ENCODE measurements at regions not wholly inside any gene's neighbourhood (a gene's known extent, or its start where the extent isn't known, plus 50 kb on each side); places are given as distances from the start of the nearest gene placed in this dataset.

GRCh38 chr2:128474036-128474955 lies 155.6 kb upstream of the HS6ST1 start:
- no peak for DNase-seq

DNA sequence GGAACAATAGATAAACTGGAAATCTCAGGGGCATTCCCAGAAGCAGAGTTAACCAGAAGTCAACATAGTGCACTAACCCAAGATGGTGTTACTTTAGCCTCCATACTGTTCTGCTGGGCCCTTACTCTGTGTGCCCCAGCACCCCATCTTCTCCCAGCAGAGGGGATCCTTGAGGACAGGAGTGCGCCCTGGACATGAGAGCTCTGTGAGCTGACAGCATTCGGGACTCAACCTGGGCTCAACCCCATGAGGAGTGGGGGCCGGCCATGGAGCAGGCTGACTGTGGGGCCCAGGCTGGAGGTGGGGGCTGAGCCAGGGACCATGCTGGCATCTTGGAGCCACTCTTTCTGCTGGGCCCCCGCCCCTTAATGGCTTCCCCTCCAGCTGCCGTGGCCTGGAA lies 156.3 kb upstream of the HS6ST1 start:
- no peak for DNase-seq

- no peak for DNase-seq
These were observed 157.0 kb upstream of the HS6ST1 start for GRCh38 chr2:128475427-128476211.

GRCh38 chr2:128477026-128477820 lies 158.6 kb upstream of the HS6ST1 start:
- no peak for DNase-seq

- no peak for DNase-seq
These were observed 159.2 kb upstream of the HS6ST1 start for GRCh38 chr2:128477891-128478290.

DNA sequence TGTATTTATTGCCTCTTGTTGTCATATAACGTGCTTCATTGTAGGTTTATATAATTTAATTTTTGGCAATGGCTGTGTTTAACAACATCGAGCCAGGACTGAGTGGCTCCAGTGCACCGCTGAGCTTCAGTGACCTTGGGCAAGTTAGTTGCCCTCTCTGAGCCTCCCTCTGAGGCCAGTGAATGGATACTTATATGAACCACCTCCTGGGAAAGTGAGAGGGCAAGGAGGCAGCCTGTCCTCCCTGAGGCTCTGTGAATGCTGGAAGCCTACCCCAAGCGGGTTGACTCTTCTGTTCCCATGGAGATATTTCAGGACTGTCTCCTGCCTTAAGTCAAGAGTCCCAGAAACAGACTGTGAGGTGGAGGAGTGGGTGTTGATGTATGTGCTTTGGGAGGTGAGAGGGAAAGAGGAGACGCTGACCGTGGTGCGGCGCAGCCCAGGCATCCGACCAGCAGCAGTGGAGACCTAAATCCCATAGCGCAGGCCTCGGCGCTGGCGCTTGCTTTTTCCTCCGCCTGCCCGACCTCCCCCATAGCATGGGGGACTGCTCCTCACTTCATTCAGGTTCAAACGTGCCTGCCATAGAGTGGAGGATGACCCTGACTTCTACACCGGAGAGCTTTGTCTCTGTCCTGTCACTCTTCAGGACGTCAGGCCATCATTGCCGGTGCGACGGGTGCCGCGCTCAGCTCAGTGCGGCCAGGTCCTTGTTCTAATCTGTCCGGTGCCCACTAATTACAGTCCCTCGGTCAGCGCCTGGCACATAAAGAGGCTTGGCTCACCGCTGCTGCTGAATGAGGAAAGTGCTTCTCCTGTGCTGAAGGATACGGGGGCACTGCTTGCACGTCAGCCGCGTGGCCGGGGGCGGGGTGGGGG lies 167.3 kb upstream of the HS6ST1 start:
- DNase-seq = no peak

GRCh38 chr2:128486640-128487375 lies 168.1 kb upstream of the HS6ST1 start:
- DNase-seq = no peak

DNA sequence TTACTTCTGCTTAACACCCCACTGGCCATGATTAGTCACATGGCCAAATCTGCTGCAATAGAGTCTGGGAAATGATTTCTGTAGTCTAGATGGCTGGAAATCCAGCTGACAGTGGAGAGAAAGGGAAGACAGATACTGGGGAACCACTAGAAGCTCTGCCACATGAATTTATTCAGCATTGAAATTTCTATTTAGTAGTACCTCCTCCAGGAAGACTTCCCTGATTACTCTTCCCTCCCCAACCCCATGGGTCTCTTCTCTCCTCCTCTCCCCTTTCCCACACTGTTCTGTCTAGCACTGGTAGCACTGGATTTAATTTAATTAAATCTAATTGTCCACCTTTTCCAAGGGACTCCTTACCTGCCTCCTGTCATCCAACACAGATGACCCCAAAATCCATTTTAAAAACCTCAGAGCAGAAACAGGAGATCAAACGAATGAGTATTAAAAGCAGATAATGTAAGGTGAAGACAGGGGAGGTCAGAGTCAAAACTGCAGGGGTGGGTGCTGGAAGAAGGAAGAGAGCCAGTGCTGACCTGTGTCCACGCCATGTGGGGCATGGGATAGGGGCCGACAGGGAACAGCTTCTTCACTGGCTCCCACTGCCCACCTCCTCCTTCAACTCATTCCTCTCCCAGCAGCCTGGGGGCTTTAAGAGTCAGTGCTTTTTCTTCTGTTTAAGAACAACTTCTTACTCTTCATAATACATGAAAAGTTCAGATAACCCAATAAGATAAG lies 169.2 kb upstream of the HS6ST1 start:
- no peak for DNase-seq

DNA sequence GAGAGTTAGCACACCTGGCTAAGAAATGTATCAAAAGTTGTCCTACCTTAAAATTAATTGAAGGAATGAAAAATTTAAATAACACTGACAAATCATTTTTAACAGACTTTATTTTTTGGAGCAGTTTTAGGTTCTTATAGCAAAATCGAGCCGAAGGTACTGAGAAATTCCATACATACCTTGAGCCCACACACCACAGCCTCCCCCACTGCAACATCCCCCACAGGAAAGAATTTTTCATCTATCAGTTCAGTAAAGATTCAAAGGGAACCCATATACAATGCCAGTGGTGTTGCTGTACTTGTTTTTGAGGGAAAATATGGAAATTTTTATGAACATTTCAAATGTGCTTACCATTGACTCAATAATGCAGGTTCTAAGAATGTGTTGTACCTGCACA lies 169.8 kb upstream of the HS6ST1 start:
- no peak for DNase-seq

GRCh38 chr2:128489526-128490273 lies 171.0 kb upstream of the HS6ST1 start:
- DNase-seq = no peak

DNA sequence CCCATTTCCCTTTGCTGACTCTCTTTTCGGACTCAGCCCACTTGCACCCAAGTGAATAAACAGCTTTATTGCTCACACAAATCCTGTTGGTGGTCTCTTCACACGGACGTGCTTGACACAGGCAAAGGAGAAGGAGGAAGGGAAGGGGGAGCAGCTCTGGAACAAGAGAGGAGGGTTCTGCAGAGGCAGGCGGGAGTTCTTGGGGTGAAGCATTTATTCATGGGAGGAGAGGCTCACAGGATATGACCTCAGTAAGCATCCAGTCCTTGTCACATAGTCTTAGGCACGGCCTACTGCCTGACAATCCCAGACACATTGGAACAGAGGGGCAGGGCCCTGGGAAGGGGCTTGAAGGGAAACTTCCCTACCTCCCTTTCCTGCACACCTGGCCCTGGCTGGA lies 171.7 kb upstream of the HS6ST1 start:
- DNase-seq = no peak

DNA sequence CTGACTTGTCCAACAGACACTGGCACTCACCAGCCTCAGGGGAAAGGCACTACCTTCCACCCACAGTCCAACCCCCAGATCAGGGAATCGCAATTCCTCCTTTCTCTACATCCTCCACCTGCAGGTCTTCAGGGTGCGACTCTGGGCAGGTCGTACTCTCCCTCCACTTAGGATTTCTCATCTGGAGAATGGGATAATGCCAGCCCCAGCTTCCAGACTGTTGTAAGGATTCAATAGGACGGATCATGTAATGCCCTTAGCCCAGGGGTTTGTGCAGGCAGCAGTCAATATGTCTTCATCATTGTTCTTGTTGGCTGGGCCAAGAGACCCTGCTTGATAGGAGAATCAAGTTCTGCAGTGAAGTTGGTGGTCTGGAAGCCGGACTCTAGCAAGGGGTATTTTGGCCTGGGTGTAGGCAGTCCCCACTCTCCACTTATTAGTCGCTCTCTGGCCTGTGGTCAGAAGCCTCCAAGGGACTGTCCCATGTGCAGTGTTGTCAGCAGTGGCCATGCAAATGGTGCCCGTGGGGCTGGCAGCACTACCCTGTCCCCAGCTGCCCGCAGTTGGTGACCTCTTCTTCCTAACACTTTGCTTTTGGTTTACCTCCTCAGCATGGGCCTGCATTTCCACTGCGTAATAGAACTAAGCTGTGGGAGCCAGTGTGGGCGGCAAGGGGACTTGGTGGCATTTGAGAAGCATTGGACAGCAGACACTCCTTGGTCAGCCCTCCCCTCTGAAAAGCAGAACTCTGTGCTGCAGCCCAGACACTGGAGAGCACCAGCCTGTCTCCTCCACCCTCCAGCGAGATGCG lies 172.4 kb upstream of the HS6ST1 start:
- DNase-seq = no peak

DNA sequence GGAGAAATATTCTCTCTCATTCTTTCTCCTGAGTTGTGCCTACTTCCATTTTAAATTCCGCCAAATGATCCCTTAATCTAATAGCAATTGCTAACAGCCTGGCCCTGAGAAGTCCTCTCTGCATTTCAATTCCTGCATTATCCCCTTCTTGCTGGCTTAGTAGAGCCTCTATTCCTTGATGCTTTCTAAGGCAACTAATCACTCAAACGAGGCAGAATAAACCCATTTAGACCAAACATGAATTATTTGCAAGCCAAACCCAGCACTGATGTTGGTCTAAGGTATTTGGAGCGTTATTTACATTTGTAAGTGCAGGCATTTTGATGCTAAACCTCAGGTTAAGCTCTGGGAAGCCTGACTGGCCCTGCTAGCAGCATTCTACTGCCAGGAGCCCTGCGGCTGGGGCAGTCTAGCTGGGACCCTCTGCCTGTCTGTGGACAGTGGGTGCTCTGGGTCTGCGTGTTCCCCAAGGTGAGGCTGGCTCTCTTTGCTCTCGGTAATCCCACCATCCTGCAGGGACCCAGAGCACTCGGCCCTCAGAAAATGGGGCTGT lies 173.1 kb upstream of the HS6ST1 start:
- DNase-seq = no peak

- no peak for DNase-seq
These were observed 174.5 kb upstream of the HS6ST1 start for GRCh38 chr2:128492966-128493811.

GRCh38 chr2:128493880-128494279 lies 175.2 kb upstream of the HS6ST1 start:
- no peak for DNase-seq

- no peak for DNase-seq
These were observed 175.6 kb upstream of the HS6ST1 start for GRCh38 chr2:128494307-128494639.

- DNase-seq = no peak
These were observed 176.1 kb upstream of the HS6ST1 start for GRCh38 chr2:128494640-128495321.

Measured in 8988T (cell line).